Kidney (tissue), 13 donors: ENCODE measurements at regions not wholly inside any gene's neighbourhood (a gene's known extent, or its start where the extent isn't known, plus 50 kb on each side); places are given as distances from the start of the nearest gene placed in this dataset.

ENCODE experiments used
- DNase-seq, 5 donors: peaks; one replicate each; pipeline ENCODE4 v3.0.0-alpha.2; 2013 to 2020
- FAIRE-seq: peaks from 2 replicates; lab custom pipeline; 2012; peaks lifted over from hg19 to GRCh38; lab: Jason Lieb, UNC
- H3K27ac ChIP-seq, 2 donors: one replicate each; pipeline ENCODE4 v1.7.0; 2013; ENCODE audit warnings: low read depth in 2 of 2, low read length in 2 of 2, inconsistent platforms in 1 of 2
- H3K27me3 ChIP-seq: one replicate; pipeline ENCODE4 v1.7.1; 2013; ENCODE audit warnings: low read length, inconsistent platforms; ENCODE audit not compliant: control insufficient read depth, insufficient read depth
- H3K36me3 ChIP-seq, 3 donors: one replicate each; pipeline versions ENCODE4 v1.7.0 to v1.7.1; 2013; ENCODE audit warnings: low read length in 3 of 3, control low read depth in 1 of 3, inconsistent platforms in 1 of 3; ENCODE audit not compliant: insufficient read depth in 3 of 3, control insufficient read depth in 2 of 3
- H3K4me1 ChIP-seq, 3 donors: one replicate each; pipeline versions ENCODE4 v1.7.0 to v1.7.1; 2013; ENCODE audit warnings: low read length in 3 of 3, inconsistent platforms in 1 of 3, low read depth in 1 of 3; ENCODE audit not compliant: control insufficient read depth in 2 of 3, insufficient read depth in 2 of 3
- H3K4me3 ChIP-seq, 3 donors: one replicate each; pipeline versions ENCODE4 v1.7.0 to v1.8.1; 2013; ENCODE audit warnings: low read length in 3 of 3, control low read depth in 1 of 3, inconsistent platforms in 1 of 3
- H3K9ac ChIP-seq, 3 donors: one replicate each; pipeline versions ENCODE4 v1.7.0 to v1.7.1; 2013; ENCODE audit warnings: low read length in 3 of 3, control low read depth in 1 of 3, inconsistent platforms in 1 of 3
- H3K9me3 ChIP-seq, 3 donors: one replicate each; pipeline versions ENCODE4 v1.7.0 to v1.7.1; 2013; ENCODE audit warnings: low read length in 3 of 3, control low read depth in 1 of 3, inconsistent platforms in 1 of 3; ENCODE audit not compliant: control insufficient read depth in 2 of 3, insufficient read depth in 1 of 3
- intact Hi-C: fragments of 100-400 bp; cut with DNase I; formaldehyde crosslinking; loops from one replicate; pipeline ENCODE4 v1.11.1; 2022
- TF ChIP-seq, protein P1 (sequence below): IDR thresholded peaks from 3 replicates; pipeline ENCODE4 v1.5.1; 2012; ENCODE audit warnings: mild to moderate bottlenecking, moderate library complexity, borderline replicate concordance; ENCODE audit not compliant: insufficient read depth; ENCODE audit errors: extremely low read depth
- donor health status: control.
- donor health status: control.
- donor health status: control.
- donor health status: control.
- donor health status: control.
- donor health status: DM: yes; HTN: yes; CAD: no.
- donor health status: Normal renal cell carcinoma (clear cell type).

DNA sequence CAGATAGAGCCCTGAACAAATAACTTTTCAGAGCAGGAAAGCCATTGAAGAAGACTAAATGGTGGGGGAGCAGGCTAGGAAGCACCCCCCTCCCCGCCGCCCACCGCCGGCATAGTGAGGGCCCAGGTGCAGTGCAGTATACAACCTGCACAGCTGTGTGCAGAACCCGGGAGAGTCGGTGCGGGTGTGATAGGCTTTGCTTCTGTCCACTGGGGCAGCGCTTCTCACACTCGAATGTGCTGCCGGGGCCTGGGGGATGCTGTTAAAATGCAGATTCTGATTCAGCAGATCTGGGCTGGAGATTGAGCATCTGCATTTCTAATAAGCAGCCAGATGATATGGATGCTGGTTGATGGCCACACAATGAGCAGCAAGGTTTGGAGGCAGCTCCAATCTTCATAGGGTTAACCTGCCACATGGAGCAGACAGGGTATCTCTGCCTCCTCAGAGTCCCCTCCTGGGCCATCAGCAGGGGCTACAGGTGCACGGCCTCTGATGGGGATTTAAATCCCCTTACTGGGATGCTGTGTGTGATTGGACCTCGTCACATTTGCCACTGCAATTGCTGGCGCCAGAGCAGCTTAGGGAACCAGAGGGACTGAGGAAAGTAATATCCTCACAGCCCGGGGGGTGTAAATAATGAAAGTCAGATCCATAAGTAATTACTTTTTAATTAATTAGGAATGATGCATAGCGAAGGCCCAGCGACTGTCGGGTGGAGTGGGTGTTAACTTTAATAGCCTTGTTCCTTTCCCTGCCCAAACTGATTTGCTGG, 172.0 kb upstream of the RPL38 start:
- no peaks in the 10 kb centered on the region for H3K27me3 ChIP-seq
- no peak for FAIRE-seq

DNA sequence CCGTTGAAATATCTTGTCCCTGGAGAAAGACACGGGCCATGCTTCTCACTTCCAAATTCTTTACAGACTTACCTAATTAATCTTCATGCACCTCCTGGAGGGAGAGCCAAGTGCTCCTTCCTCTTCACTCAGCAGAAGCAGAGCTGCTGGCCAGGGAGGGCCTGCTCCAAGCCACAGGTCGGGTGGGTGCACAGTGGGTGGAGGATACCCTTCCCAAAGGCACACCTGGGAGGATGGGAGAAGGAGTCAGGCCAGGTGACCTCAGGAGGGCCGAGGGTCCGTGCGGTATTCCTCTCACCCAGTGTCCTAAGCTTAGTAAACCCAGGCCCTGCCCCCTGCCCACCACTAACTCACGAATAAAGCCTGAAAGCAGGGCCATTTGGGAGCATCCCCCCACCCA, 171.3 kb upstream of the RPL38 start:
- intact Hi-C loops, result no loop called here
- no peak for FAIRE-seq
- Histone ChIP-seq H3K36me3 (no peaks in the 10 kb centered on the region), H3K9ac (no peak overlapping the region), H3K9me3 (no peaks in the 10 kb centered on the region), H3K27me3 (no peaks in the 10 kb centered on the region), H3K27ac (no peak overlapping the region), H3K4me3 (no peak overlapping the region), H3K4me1 (no peaks in the 10 kb centered on the region)
- TF ChIP-seq, protein P1, sequence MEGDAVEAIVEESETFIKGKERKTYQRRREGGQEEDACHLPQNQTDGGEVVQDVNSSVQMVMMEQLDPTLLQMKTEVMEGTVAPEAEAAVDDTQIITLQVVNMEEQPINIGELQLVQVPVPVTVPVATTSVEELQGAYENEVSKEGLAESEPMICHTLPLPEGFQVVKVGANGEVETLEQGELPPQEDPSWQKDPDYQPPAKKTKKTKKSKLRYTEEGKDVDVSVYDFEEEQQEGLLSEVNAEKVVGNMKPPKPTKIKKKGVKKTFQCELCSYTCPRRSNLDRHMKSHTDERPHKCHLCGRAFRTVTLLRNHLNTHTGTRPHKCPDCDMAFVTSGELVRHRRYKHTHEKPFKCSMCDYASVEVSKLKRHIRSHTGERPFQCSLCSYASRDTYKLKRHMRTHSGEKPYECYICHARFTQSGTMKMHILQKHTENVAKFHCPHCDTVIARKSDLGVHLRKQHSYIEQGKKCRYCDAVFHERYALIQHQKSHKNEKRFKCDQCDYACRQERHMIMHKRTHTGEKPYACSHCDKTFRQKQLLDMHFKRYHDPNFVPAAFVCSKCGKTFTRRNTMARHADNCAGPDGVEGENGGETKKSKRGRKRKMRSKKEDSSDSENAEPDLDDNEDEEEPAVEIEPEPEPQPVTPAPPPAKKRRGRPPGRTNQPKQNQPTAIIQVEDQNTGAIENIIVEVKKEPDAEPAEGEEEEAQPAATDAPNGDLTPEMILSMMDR, result no peak
- no peak for DNase-seq

More for the DNA sequence above, 172.0 kb upstream of the RPL38 start:
- H3K9ac ChIP-seq, result no peak overlapping the region
- H3K4me1 ChIP-seq, result no peaks in the 10 kb centered on the region
- DNase-seq, result peak in 1 of 5 donors; percentile 31
- H3K36me3 ChIP-seq, result no peaks in the 10 kb centered on the region
- H3K4me3 ChIP-seq, result no peak overlapping the region
- H3K9me3 ChIP-seq, result no peaks in the 10 kb centered on the region
- TF ChIP-seq, protein P1, result no peak
- intact Hi-C loops, result no loop called here
- H3K27ac ChIP-seq, result no peak overlapping the region

DNA sequence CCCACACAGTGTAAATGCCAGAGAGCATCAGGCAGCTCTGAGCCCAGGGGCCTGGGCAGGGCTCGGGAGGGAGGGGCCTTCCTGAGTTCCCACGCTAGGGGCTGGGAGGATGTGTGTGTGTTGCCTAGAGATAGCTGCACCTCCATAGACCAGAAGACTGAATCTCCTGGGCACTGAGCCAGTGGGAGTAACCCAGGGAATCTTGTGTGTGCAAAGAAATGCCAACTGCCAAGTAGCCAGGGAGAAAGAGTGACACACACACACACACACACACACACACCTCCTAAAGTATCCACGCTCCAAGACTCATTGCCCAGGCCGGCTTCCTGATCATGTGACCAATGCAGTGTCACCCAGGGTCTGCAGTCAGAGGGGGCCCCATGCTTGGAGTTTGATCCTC, 166.2 kb upstream of the RPL38 start:
- Histone ChIP-seq H3K27me3 (no peaks in the 10 kb centered on the region), H3K9ac (no peak overlapping the region), H3K9me3 (no peaks in the 10 kb centered on the region), H3K4me1 (no peaks in the 10 kb centered on the region), H3K27ac (no peak overlapping the region), H3K4me3 (no peak overlapping the region), H3K36me3 (no peaks in the 10 kb centered on the region)
- DNase-seq (peak in 4 of 5 donors; percentile 73 to 94 (median 79)), FAIRE-seq (no peak)
- intact Hi-C loops, result no loop called here
- TF ChIP-seq, protein P1, result no peak
